OCI-LY7 (cell line): ENCODE measurements at regions not wholly inside any gene's neighbourhood (a gene's known extent, or its start where the extent isn't known, plus 50 kb on each side); places are given as distances from the start of the nearest gene placed in this dataset.

ENCODE experiments used
- BruUV-seq: library from RNA; stranded (reverse); fragments of 400-500 nt; replicated peaks from 2 replicates; lab custom pipeline; 2021; lab: Mats Ljungman, UMichigan
- CTCF ChIA-PET: fragments of 300-600 bp; sonication (Branson Sonifier 250); formaldehyde crosslinking; loops from one replicate; lab custom pipeline; 2022; ENCODE audit warnings: antibody characterized with exemption; ENCODE audit not compliant: unreplicated experiment; lab: Charles Lee
- POLR2A ChIA-PET: fragments of 300-600 bp; sonication (Branson Sonifier 250); formaldehyde crosslinking; loops from one replicate; lab custom pipeline; 2022; ENCODE audit warnings: antibody characterized with exemption; lab: Charles Lee
- DNase-seq: peaks from one replicate; pipeline ENCODE4 v3.0.0-alpha.2; 2015; ENCODE audit warnings: low spot score
- H2AFZ ChIP-seq: fragments of 200-600 bp; sonication (generic), shearing (Covaris generic); 2 replicates; pipeline ENCODE4 v1.6.1; 2014; ENCODE audit warnings: mild to moderate bottlenecking, antibody characterized with exemption, low read length, moderate library complexity
- H3K27ac ChIP-seq: fragments of 200-600 bp; sonication (generic); 2 replicates; pipeline ENCODE4 v1.5.1; 2014; ENCODE audit warnings: mixed run types, low read depth, mild to moderate bottlenecking, moderate library complexity, low read length, inconsistent platforms; ENCODE audit not compliant: poor library complexity, severe bottlenecking
- H3K36me3 ChIP-seq: fragments of 200-600 bp; sonication (generic); 2 replicates; pipeline ENCODE4 v1.6.1; 2014; ENCODE audit warnings: mild to moderate bottlenecking, antibody characterized with exemption, low read length, moderate library complexity, mixed read lengths; ENCODE audit not compliant: insufficient read depth
- H3K4me1 ChIP-seq: fragments of 200-600 bp; sonication (generic); 2 replicates; pipeline ENCODE4 v1.5.1; 2014; ENCODE audit warnings: mild to moderate bottlenecking, low read length; ENCODE audit not compliant: insufficient read depth, poor library complexity, severe bottlenecking
- H3K4me2 ChIP-seq: fragments of 200-600 bp; sonication (generic); 2 replicates; pipeline ENCODE4 v1.6.1; 2014; ENCODE audit warnings: mild to moderate bottlenecking, low read length
- H3K4me3 ChIP-seq: fragments of 200-600 bp; sonication (generic); 2 replicates; pipeline ENCODE4 v1.5.1; 2014; ENCODE audit warnings: mild to moderate bottlenecking, low read depth, low read length; ENCODE audit not compliant: poor library complexity, severe bottlenecking
- H3K79me2 ChIP-seq: fragments of 200-600 bp; sonication (generic); 2 replicates; pipeline ENCODE4 v1.6.1; 2016; ENCODE audit warnings: low read depth, mild to moderate bottlenecking, low read length, moderate library complexity, mixed read lengths; ENCODE audit not compliant: insufficient read depth
- H3K9me2 ChIP-seq: fragments of 200-600 bp; sonication (generic); 2 replicates; pipeline ENCODE4 v1.6.1; 2016; ENCODE audit warnings: mild to moderate bottlenecking, low read length, mixed read lengths; ENCODE audit not compliant: insufficient read depth
- H3K9me3 ChIP-seq: fragments of 200-600 bp; sonication (generic); 2 replicates; pipeline ENCODE4 v1.6.1; 2014; ENCODE audit warnings: mild to moderate bottlenecking, mixed run types, low read length, mixed read lengths
- H4K20me1 ChIP-seq: fragments of 200-600 bp; sonication (generic); 2 replicates; pipeline ENCODE4 v1.6.1; 2014; ENCODE audit warnings: mild to moderate bottlenecking, antibody characterized with exemption, low read length, moderate library complexity, mixed read lengths; ENCODE audit not compliant: insufficient read depth
- EZH2phosphoT487 ChIP-seq: fragments of 200-600 bp; sonication (generic); IDR thresholded peaks from 2 replicates; pipeline ENCODE4 v1.6.1; 2018; ENCODE audit warnings: low read depth, borderline replicate concordance, mild to moderate bottlenecking, mixed run types, antibody characterized with exemption, low read length, moderate library complexity, mixed read lengths
- intact Hi-C: fragments of 100-400 bp; cut with micrococcal nuclease; formaldehyde crosslinking; loops from one replicate; pipeline ENCODE4 v1.10.0; 2022; ENCODE audit not compliant: unreplicated experiment
- TF ChIP-seq, protein P1 (sequence below): fragments of 200-600 bp; sonication (generic); conservative IDR thresholded peaks from 2 replicates; pipeline ENCODE4 v1.5.1; 2014; ENCODE audit warnings: mild to moderate bottlenecking, antibody characterized with exemption, low read length, moderate library complexity, mixed read lengths

DNA sequence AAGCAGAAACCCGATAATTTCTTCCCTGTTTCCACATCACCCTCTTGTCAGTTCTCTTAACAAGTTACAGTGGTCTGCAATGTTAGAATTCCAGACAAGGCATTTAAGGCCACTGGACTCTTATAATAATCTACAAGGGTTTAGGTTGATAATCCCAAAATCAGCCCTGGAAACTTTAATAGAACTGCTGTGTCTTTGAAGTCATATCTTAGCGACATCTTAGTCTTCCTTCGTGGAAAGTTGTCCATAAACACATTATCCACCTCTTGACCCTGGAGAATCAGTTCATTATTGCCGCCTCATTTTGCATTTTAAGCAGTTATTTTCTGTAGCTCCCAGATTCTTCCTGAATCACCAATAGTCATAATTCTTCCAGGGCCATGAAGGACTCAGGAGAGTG, 108.6 kb upstream of the PLCB4 start:
- BruUV-seq: no TSS peak
- no peaks in the 10 kb centered on the region for H3K9me2 ChIP-seq
- intact Hi-C loops: no loop called here
- no peaks in the 10 kb centered on the region for H3K36me3 ChIP-seq
- H4K20me1 ChIP-seq: no peaks in the 10 kb centered on the region
- ChIA-PET POLR2A (no interaction called here), CTCF (no interaction called here)
- H3K9me3 ChIP-seq: no peaks in the 10 kb centered on the region
- no peaks in the 10 kb centered on the region for H3K79me2 ChIP-seq
- H3K4me3 ChIP-seq: no peak overlapping the region
- no peaks in the 10 kb centered on the region for H3K4me1 ChIP-seq
- no peak for DNase-seq
- no peak overlapping the region for H2AFZ ChIP-seq
- H3K4me2 ChIP-seq: no peak overlapping the region
- TF ChIP-seq, protein P1, sequence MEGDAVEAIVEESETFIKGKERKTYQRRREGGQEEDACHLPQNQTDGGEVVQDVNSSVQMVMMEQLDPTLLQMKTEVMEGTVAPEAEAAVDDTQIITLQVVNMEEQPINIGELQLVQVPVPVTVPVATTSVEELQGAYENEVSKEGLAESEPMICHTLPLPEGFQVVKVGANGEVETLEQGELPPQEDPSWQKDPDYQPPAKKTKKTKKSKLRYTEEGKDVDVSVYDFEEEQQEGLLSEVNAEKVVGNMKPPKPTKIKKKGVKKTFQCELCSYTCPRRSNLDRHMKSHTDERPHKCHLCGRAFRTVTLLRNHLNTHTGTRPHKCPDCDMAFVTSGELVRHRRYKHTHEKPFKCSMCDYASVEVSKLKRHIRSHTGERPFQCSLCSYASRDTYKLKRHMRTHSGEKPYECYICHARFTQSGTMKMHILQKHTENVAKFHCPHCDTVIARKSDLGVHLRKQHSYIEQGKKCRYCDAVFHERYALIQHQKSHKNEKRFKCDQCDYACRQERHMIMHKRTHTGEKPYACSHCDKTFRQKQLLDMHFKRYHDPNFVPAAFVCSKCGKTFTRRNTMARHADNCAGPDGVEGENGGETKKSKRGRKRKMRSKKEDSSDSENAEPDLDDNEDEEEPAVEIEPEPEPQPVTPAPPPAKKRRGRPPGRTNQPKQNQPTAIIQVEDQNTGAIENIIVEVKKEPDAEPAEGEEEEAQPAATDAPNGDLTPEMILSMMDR: no peak
- no peak for TF ChIP-seq EZH2phosphoT487
- no peak overlapping the region for H3K27ac ChIP-seq

DNA sequence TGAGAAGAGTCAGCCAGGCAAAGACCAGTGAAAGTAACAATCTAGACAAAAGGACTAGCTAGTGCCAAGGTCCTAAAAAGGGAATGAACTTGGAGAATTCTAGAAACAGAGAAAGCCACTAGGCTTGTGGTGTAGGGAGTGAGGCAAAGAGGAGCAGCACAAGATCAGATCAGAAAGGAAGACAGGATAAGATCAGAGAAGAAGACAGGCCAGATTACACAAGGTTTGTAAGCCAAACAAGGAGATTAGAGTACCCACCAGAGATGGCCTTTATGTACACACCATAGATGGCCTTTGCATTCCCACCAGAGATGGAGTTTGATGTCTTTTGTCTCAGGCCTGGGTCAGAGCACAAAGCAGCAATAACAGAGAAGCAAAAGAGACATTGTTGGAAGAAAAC, 105.6 kb upstream of the PLCB4 start:
- TF ChIP-seq, protein P1: no peak
- TF ChIP-seq EZH2phosphoT487: no peak
- no peaks in the 10 kb centered on the region for H3K79me2 ChIP-seq
- no peaks in the 10 kb centered on the region for H3K9me2 ChIP-seq
- BruUV-seq: no TSS peak
- no peak for DNase-seq
- no peak overlapping the region for H3K27ac ChIP-seq
- H3K4me1 ChIP-seq: no peaks in the 10 kb centered on the region
- H3K4me3 ChIP-seq: no peak overlapping the region
- no peak overlapping the region for H2AFZ ChIP-seq
- no peaks in the 10 kb centered on the region for H3K36me3 ChIP-seq
- H4K20me1 ChIP-seq: no peaks in the 10 kb centered on the region
- no peaks in the 10 kb centered on the region for H3K9me3 ChIP-seq
- no peak overlapping the region for H3K4me2 ChIP-seq
- intact Hi-C loops: no loop called here
- CTCF ChIA-PET: no interaction called here
- POLR2A ChIA-PET: no interaction called here

GRCh38 chr20:8964959-8965562, 103.8 kb upstream of the PLCB4 start:
- Histone ChIP-seq H3K9me3 (no peaks in the 10 kb centered on the region), H3K27ac (no peak overlapping the region), H3K79me2 (no peaks in the 10 kb centered on the region), H4K20me1 (no peaks in the 10 kb centered on the region), H3K4me3 (no peak overlapping the region), H2AFZ (no peak overlapping the region), H3K4me2 (no peak overlapping the region), H3K4me1 (no peaks in the 10 kb centered on the region), H3K36me3 (no peaks in the 10 kb centered on the region), H3K9me2 (no peaks in the 10 kb centered on the region)
- intact Hi-C loops: no loop called here
- no peak for DNase-seq
- ChIA-PET POLR2A (no interaction called here), CTCF (no interaction called here)
- TF ChIP-seq, protein P1: no peak
- TF ChIP-seq EZH2phosphoT487: no peak
- no TSS peak for BruUV-seq
